OCI-LY7 (cell line): ENCODE measurements at regions not wholly inside any gene's neighbourhood (a gene's known extent, or its start where the extent isn't known, plus 50 kb on each side); places are given as distances from the start of the nearest gene placed in this dataset.
"Not testable (repeated sequence)": the region's sequence is repeated elsewhere in the genome, so short reads cannot be mapped to it uniquely, and the experiment has no call there.

Source experiments
- CTCF ChIP-seq: fragments of 200-600 bp; sonication (generic); conservative IDR thresholded peaks from 2 replicates; pipeline ENCODE4 v1.5.1; 2014; ENCODE audit warnings: mild to moderate bottlenecking, antibody characterized with exemption, low read length, moderate library complexity, mixed read lengths
- EZH2phosphoT487 ChIP-seq: fragments of 200-600 bp; sonication (generic); IDR thresholded peaks from 2 replicates; pipeline ENCODE4 v1.6.1; 2018; ENCODE audit warnings: low read depth, borderline replicate concordance, mild to moderate bottlenecking, mixed run types, antibody characterized with exemption, low read length, moderate library complexity, mixed read lengths

- TF ChIP-seq CTCF, EZH2phosphoT487: not testable (repeated sequence)
Measured at GRCh38 chr5:32879364-32879763, 168.2 kb downstream of the NPR3 start.
